ENCODE measurements at regions not wholly inside any gene's neighbourhood (a gene's known extent, or its start where the extent isn't known, plus 50 kb on each side); places are given as distances from the start of the nearest gene placed in this dataset.

DNA sequence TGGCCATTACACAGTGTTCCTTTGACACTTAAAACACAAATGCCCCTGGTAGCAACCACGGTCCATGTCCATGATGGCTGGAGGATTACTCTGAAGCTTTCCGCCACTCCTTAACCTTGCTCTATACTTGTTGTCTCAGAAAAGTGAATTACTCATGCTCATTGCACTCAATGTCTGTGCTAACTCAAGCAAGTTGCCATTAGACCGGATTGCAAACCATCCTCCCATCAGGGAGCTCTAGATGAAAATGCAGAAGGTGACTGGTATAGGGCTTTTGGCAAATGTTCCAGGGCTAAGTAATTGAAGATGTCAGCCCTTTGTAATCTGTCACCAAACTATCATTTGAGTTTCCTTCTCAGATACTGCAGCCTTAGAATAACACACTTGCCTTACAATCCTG, 1288.3 kb upstream of the B3GALT2 start:
- TF ChIP-seq, protein P1, sequence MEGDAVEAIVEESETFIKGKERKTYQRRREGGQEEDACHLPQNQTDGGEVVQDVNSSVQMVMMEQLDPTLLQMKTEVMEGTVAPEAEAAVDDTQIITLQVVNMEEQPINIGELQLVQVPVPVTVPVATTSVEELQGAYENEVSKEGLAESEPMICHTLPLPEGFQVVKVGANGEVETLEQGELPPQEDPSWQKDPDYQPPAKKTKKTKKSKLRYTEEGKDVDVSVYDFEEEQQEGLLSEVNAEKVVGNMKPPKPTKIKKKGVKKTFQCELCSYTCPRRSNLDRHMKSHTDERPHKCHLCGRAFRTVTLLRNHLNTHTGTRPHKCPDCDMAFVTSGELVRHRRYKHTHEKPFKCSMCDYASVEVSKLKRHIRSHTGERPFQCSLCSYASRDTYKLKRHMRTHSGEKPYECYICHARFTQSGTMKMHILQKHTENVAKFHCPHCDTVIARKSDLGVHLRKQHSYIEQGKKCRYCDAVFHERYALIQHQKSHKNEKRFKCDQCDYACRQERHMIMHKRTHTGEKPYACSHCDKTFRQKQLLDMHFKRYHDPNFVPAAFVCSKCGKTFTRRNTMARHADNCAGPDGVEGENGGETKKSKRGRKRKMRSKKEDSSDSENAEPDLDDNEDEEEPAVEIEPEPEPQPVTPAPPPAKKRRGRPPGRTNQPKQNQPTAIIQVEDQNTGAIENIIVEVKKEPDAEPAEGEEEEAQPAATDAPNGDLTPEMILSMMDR (IDR thresholded peaks at IDR 0.05): no peak
- Mint-ChIP-seq H3K36me3 (ENCODE audit: low read depth) (no peaks in the 10 kb centered on the region), H3K4me1 (ENCODE audit: low read depth) (peaks cover 34% of the 10 kb centered on the region), H3K27me3 (ENCODE audit: insufficient read depth) (no peaks in the 10 kb centered on the region), H3K4me3 (no peak overlapping the region), H3K27ac (no peak overlapping the region), H3K9me3 (no peaks in the 10 kb centered on the region)
- DNase-seq: no peak

GRCh38 chr1:194473766-194474165, 1287.4 kb upstream of the B3GALT2 start:
- DNase-seq: no peak
- no peaks in the 10 kb centered on the region for H3K9me3 Mint-ChIP-seq
- no peak overlapping the region for H3K4me3 Mint-ChIP-seq
- no peak overlapping the region for H3K27ac Mint-ChIP-seq
- no peaks in the 10 kb centered on the region for H3K27me3 Mint-ChIP-seq (ENCODE audit: insufficient read depth)
- no peaks in the 10 kb centered on the region for H3K36me3 Mint-ChIP-seq (ENCODE audit: low read depth)
- TF ChIP-seq, protein P1 (IDR thresholded peaks at IDR 0.05): no peak
- peaks cover 34% of the 10 kb centered on the region for H3K4me1 Mint-ChIP-seq (ENCODE audit: low read depth)

GRCh38 chr1:194469282-194469681, 1282.9 kb upstream of the B3GALT2 start:
- TF ChIP-seq, protein P1 (IDR thresholded peaks at IDR 0.05): no peak

DNA sequence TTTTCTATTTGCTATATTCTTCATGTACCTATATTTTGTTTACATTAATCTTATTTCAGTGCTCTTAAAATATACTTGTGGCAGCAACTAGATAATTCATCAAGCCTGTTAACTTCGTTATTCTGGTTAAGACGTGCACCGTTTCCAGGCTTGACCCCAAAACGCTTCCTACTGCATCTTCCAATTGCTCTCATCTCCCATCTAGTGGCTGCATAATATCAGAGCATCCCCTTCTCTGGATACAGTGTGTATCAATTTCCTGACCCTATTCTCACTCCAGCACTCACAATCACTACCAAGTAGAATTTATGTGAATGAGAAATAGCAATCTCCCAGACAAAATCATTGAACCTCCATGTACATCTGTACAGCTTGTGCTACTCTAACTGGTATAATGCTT, 1280.3 kb upstream of the B3GALT2 start:
- H3K27me3 Mint-ChIP-seq (ENCODE audit: insufficient read depth): no peaks in the 10 kb centered on the region; the same call in 1 of the 2 replicates
- H3K27ac Mint-ChIP-seq: no peak overlapping the region
- no peak overlapping the region for H3K4me3 Mint-ChIP-seq
- no peaks in the 10 kb centered on the region for H3K4me1 Mint-ChIP-seq (ENCODE audit: low read depth)
- H3K36me3 Mint-ChIP-seq (ENCODE audit: low read depth): no peaks in the 10 kb centered on the region
- H3K9me3 Mint-ChIP-seq: no peaks in the 10 kb centered on the region
- DNase-seq: no peak
- TF ChIP-seq, protein P1 (IDR thresholded peaks at IDR 0.05): peak; percentile 52; the same call in 1 of the 2 replicates

More at GRCh38 chr1:194469282-194469681, 1282.9 kb upstream of the B3GALT2 start:
- no peaks in the 10 kb centered on the region for H3K4me1 Mint-ChIP-seq (ENCODE audit: low read depth)
- no peak overlapping the region for H3K4me3 Mint-ChIP-seq
- H3K27me3 Mint-ChIP-seq (ENCODE audit: insufficient read depth): no peaks in the 10 kb centered on the region; the same call in 1 of the 2 replicates
- DNase-seq: no peak
- no peak overlapping the region for H3K27ac Mint-ChIP-seq
- H3K36me3 Mint-ChIP-seq (ENCODE audit: low read depth): no peaks in the 10 kb centered on the region
- no peaks in the 10 kb centered on the region for H3K9me3 Mint-ChIP-seq

DNA sequence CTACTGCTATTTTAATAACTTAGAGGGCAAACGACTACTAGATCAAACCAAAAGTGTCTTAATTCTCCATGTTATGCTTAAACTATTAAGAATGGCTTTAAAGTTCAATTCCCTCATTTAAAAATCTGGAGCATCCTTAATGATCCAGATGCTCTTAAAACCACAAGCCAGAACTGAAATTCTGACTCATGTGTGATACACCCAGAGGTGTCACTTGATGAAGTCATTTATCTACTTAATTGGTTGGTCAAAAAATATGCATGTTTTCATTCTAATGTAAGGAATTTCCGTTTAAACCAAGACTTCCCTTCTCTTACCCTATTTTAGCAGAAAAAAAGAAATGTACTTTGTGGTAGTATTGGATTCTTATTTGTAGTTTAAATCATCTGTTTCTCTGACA, 1261.2 kb upstream of the B3GALT2 start:
- no peaks in the 10 kb centered on the region; the same call in 1 of the 2 replicates for H3K9me3 Mint-ChIP-seq
- H3K4me1 Mint-ChIP-seq (ENCODE audit: low read depth): peaks cover 27% of the 10 kb centered on the region
- peak; percentile 55 for DNase-seq
- peak overlapping the region; percentile 39 for H3K4me3 Mint-ChIP-seq
- no peaks in the 10 kb centered on the region for H3K36me3 Mint-ChIP-seq (ENCODE audit: low read depth)
- TF ChIP-seq, protein P1 (IDR thresholded peaks at IDR 0.05): no peak
- no peaks in the 10 kb centered on the region for H3K27me3 Mint-ChIP-seq (ENCODE audit: insufficient read depth)
- H3K27ac Mint-ChIP-seq: peak overlapping the region; percentile 32; the same call in 1 of the 2 replicates

GRCh38 chr1:194445244-194445643, 1258.8 kb upstream of the B3GALT2 start:
- Mint-ChIP-seq H3K27ac (no peak overlapping the region), H3K27me3 (ENCODE audit: insufficient read depth) (no peaks in the 10 kb centered on the region), H3K36me3 (ENCODE audit: low read depth) (no peaks in the 10 kb centered on the region), H3K4me1 (ENCODE audit: low read depth) (peaks cover 27% of the 10 kb centered on the region), H3K9me3 (no peaks in the 10 kb centered on the region), H3K4me3 (no peak overlapping the region)
- TF ChIP-seq, protein P1 (IDR thresholded peaks at IDR 0.05): no peak
- DNase-seq: no peak
